Osteoblast (primary cell): ENCODE measurements at regions not wholly inside any gene's neighbourhood (a gene's known extent, or its start where the extent isn't known, plus 50 kb on each side); places are given as distances from the start of the nearest gene placed in this dataset.
"Not testable (repeated sequence)": the region's sequence is repeated elsewhere in the genome, so short reads cannot be mapped to it uniquely, and the experiment has no call there.

ENCODE experiments used
- DNase-seq: peaks from one replicate; pipeline ENCODE4 v3.0.0; 2011; ENCODE audit warnings: low spot score, mixed read lengths; ENCODE audit not compliant: insufficient read length; ENCODE audit errors: missing footprints
- H2AFZ ChIP-seq: 2 replicates; pipeline ENCODE4 v1.6.0; 2011; ENCODE audit warnings: mild to moderate bottlenecking, low read length
- H3K27ac ChIP-seq: 2 replicates; pipeline ENCODE4 v1.5.1; 2011; ENCODE audit warnings: mild to moderate bottlenecking, low read depth, low read length, moderate library complexity
- H3K27me3 ChIP-seq: 2 replicates; pipeline ENCODE4 v1.6.0; 2012; ENCODE audit warnings: mild to moderate bottlenecking, control low read depth, inconsistent platforms, low read length, moderate library complexity; ENCODE audit not compliant: insufficient read depth
- H3K36me3 ChIP-seq: 2 replicates; pipeline ENCODE4 v1.5.1; 2011; ENCODE audit warnings: mild to moderate bottlenecking, low read length, control low read depth, moderate library complexity; ENCODE audit not compliant: insufficient read depth
- H3K4me1 ChIP-seq: 2 replicates; pipeline ENCODE4 v1.5.1; 2011; ENCODE audit warnings: mild to moderate bottlenecking, low read length, control low read depth, moderate library complexity; ENCODE audit not compliant: insufficient read depth
- H3K4me2 ChIP-seq: 2 replicates; pipeline ENCODE4 v1.6.0; 2011; ENCODE audit warnings: mild to moderate bottlenecking, low read length; ENCODE audit not compliant: insufficient read depth
- H3K4me3 ChIP-seq: fragments of 200-600 bp; sonication (generic); 3 replicates; pipeline ENCODE4 v1.5.1; 2012; ENCODE audit warnings: mild to moderate bottlenecking, low read length, inconsistent platforms; ENCODE audit not compliant: insufficient read depth
- H3K79me2 ChIP-seq: 2 replicates; pipeline ENCODE4 v1.6.0; 2012; ENCODE audit warnings: mild to moderate bottlenecking, low read length, control low read depth, inconsistent platforms; ENCODE audit not compliant: insufficient read depth
- H3K9me3 ChIP-seq: 2 replicates; pipeline ENCODE4 v1.5.1; 2011; ENCODE audit warnings: low read depth, low read length, control low read depth
- H4K20me1 ChIP-seq: 2 replicates; pipeline ENCODE4 v1.6.0; 2012; ENCODE audit warnings: mild to moderate bottlenecking, low read length, control low read depth; ENCODE audit not compliant: insufficient read depth
- TF ChIP-seq, protein P1 (sequence below): IDR thresholded peaks from 2 replicates; pipeline ENCODE4 v1.5.1; 2011; ENCODE audit warnings: mild to moderate bottlenecking, low read depth, low read length, moderate library complexity; ENCODE audit errors: extremely low read depth

DNA sequence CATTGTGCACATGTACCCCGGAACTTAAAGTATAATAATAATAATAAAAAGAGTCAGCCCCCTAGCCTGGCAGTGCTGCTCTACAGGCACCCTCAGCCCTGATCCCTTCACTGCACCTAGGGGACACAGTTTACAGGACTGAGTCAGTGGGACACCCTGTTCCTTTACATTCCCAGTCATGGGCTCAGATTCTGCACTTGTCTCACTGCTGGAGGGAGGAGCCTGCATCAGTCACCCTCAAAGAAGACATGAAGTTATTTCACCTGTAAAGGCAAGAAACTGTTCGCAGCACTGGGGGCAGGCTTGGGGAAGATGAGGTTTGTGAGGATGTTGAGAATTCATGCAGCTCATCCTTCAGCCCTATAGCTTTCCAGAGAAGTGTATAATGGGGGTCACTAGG is 50.7 kb upstream of the VPREB1 start:
- no peak overlapping the region for H3K4me2 ChIP-seq
- no peaks in the 10 kb centered on the region for H3K79me2 ChIP-seq
- no peaks in the 10 kb centered on the region for H4K20me1 ChIP-seq
- H3K36me3 ChIP-seq: no peaks in the 10 kb centered on the region
- DNase-seq: no peak
- H3K27ac ChIP-seq: no peak overlapping the region
- no peaks in the 10 kb centered on the region for H3K27me3 ChIP-seq
- no peak overlapping the region for H2AFZ ChIP-seq
- no peaks in the 10 kb centered on the region for H3K4me1 ChIP-seq
- H3K4me3 ChIP-seq: no peak overlapping the region
- no peaks in the 10 kb centered on the region for H3K9me3 ChIP-seq
- TF ChIP-seq, protein P1, sequence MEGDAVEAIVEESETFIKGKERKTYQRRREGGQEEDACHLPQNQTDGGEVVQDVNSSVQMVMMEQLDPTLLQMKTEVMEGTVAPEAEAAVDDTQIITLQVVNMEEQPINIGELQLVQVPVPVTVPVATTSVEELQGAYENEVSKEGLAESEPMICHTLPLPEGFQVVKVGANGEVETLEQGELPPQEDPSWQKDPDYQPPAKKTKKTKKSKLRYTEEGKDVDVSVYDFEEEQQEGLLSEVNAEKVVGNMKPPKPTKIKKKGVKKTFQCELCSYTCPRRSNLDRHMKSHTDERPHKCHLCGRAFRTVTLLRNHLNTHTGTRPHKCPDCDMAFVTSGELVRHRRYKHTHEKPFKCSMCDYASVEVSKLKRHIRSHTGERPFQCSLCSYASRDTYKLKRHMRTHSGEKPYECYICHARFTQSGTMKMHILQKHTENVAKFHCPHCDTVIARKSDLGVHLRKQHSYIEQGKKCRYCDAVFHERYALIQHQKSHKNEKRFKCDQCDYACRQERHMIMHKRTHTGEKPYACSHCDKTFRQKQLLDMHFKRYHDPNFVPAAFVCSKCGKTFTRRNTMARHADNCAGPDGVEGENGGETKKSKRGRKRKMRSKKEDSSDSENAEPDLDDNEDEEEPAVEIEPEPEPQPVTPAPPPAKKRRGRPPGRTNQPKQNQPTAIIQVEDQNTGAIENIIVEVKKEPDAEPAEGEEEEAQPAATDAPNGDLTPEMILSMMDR: no peak

DNA sequence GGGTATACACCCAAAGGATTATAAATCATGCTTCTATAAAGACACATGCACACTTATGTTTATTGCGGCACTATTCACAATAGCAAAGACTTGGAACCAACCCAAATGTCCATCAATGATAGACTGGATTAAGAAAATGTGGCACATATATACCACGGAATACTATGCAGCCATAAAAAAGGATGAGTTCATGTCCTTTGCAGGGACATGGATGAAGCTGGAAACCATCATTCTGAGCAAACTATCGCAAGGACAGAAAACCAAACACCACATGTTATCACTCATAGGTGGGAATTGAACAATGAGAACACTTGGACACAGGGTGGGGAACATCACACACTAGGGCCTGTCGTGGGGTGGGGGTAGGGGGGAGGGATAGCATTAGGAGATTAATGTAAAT is 51.1 kb upstream of the VPREB1 start:
- not testable (repeated sequence) for DNase-seq, H3K4me1 ChIP-seq, H4K20me1 ChIP-seq, H3K4me3 ChIP-seq, H2AFZ ChIP-seq, H3K79me2 ChIP-seq, H3K36me3 ChIP-seq, H3K27ac ChIP-seq, H3K9me3 ChIP-seq, H3K27me3 ChIP-seq, H3K4me2 ChIP-seq

DNA sequence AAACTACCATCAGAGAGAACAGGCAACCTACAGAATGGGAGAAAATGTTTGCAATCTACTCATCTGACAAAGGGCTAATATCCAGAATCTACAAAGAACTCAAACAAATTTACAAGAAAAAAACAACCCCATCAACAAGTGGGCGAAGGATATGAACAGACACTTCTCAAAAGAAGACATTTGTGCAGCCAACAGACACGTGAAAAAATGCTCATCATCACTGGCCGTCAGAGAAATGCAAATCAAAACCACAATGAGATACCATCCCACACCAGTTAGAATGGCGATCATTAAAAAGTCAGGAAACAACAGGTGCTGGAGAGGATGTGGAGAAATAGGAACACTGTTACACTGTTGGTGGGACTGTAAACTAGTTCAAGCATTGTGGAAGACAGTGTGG is 51.6 kb upstream of the VPREB1 start:
- H3K79me2 ChIP-seq, H3K4me2 ChIP-seq, H3K36me3 ChIP-seq, H3K4me1 ChIP-seq, DNase-seq, H2AFZ ChIP-seq, H3K27ac ChIP-seq, H3K9me3 ChIP-seq, H4K20me1 ChIP-seq, H3K27me3 ChIP-seq, H3K4me3 ChIP-seq: not testable (repeated sequence)

GRCh38 chr22:22189796-22190195 is 54.8 kb upstream of the VPREB1 start:
- not testable (repeated sequence) for H3K27ac ChIP-seq, H3K4me1 ChIP-seq, H3K4me3 ChIP-seq, H3K9me3 ChIP-seq, H2AFZ ChIP-seq, H3K27me3 ChIP-seq, H3K4me2 ChIP-seq, H3K79me2 ChIP-seq, H4K20me1 ChIP-seq, H3K36me3 ChIP-seq, DNase-seq

GRCh38 chr22:22187863-22188262 is 56.7 kb upstream of the VPREB1 start:
- H3K4me1 ChIP-seq, H3K4me2 ChIP-seq, H3K27ac ChIP-seq, H3K36me3 ChIP-seq, DNase-seq, H3K79me2 ChIP-seq, H3K9me3 ChIP-seq, H2AFZ ChIP-seq, H3K4me3 ChIP-seq, H4K20me1 ChIP-seq: not testable (repeated sequence)
- peaks cover 18% of the 10 kb centered on the region for H3K27me3 ChIP-seq

- Histone ChIP-seq H3K27ac (no peak overlapping the region), H2AFZ (no peak overlapping the region), H3K9me3 (no peaks in the 10 kb centered on the region), H3K27me3 (peaks cover 24% of the 10 kb centered on the region), H3K4me2 (no peak overlapping the region), H3K79me2 (no peaks in the 10 kb centered on the region), H3K36me3 (no peaks in the 10 kb centered on the region), H3K4me1 (no peaks in the 10 kb centered on the region), H4K20me1 (no peaks in the 10 kb centered on the region), H3K4me3 (no peak overlapping the region)
- no peak for DNase-seq
- TF ChIP-seq, protein P1: no peak
Measured at GRCh38 chr22:22187299-22187698, 57.3 kb upstream of the VPREB1 start.
